NCI-H2107 treated with DMSO at 0.1 percent for 48 hours (cell line): ENCODE measurements at regions not wholly inside any gene's neighbourhood (a gene's known extent, or its start where the extent isn't known, plus 50 kb on each side); places are given as distances from the start of the nearest gene placed in this dataset.

Experiments
- DNase-seq: peaks from one replicate; lab custom pipeline; 2025; ENCODE audit not compliant: unreplicated experiment; lab: John Stamatoyannopoulos, UW

- DNase-seq: no peak
Measured at GRCh38 chr9:108136656-108137055, 647.1 kb upstream of the KLF4 start.

DNA sequence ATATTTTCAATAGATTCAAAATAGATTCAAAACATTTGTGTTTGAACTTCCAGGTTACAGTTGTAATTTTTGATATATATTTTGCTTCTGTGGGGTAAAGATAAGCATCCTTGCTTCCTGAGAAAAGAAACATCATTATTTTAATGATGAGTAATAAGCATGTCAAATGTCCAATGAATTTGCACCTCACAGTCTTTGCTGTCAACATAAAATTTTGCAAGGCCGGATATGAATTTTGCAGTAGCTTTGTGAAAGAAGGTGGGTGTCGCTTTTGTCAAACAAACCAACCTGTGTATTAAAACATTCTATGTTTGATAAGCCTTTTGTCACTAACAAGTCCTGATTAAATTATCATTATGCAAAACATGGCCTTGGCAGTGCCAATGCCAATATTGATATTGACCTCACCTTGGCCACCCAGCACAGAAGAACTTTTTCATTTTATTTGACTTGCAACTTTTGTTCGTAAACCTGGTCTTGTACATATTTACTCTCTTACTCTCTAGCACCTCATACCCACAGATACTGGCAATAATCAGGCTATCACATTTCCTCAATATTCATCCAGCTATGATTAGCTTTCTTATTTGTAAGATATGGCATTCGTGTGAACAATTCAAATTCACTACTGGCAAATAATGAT is 645.0 kb upstream of the KLF4 start:
- no peak for DNase-seq

DNA sequence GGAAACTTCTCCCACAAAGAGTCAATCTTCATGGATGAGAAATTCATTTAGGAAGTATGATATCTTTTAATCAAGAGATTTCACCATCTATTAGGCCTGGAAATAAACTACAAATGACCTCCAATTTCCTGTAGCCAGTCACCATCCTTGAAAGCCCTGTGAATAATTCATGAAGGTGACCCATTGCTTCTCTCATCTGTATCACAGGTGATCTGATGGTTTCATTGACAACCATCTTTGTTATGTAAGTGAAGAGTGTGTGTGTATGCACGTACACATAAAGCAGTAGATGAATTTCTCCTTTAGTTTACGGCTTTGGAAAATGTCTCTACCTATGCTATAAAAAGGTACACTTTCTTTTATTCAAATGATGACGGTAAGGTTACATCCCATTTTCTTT is 644.1 kb upstream of the KLF4 start:
- no peak for DNase-seq

DNA sequence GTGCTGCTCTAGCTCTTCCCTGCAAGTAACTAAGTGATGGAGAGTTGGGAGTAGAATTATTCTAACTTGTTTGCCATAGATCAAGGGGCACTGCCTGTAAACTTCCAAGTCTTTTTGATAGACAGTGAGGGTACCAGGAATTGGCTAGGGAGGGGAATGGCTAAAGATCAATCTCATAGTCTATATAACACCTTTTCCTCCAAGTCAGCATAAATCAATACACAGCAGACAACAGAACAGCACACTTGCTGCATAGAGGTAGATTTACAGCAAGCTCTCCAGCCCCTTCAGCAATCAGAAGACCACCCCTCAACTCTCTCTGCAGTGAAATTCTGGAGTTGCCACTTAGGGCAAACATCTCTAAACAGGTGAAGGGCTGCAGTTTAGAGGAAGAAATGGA is 643.5 kb upstream of the KLF4 start:
- no peak for DNase-seq

DNA sequence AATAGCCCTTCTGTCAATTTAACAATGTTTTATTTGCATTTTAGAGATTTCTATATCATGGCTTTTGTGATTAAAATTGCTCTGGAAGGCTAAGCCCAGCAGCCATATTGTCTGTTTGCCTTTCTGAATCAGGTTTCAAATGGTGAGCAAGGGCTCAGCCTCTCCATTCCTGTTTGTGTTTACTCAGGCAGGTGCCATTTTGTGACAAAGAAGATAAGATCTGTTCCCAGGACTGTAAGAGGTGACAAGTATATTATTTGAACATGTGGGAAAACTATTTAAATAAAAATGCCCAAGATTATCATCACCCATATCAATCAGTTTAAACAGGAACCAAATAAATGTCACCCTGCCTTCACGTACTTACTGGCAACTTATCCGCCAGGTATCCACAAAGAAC is 641.3 kb upstream of the KLF4 start:
- no peak for DNase-seq

GRCh38 chr9:108125625-108126024 is 636.1 kb upstream of the KLF4 start:
- DNase-seq: no peak

GRCh38 chr9:108119530-108120113 is 630.1 kb upstream of the KLF4 start:
- DNase-seq: no peak

DNA sequence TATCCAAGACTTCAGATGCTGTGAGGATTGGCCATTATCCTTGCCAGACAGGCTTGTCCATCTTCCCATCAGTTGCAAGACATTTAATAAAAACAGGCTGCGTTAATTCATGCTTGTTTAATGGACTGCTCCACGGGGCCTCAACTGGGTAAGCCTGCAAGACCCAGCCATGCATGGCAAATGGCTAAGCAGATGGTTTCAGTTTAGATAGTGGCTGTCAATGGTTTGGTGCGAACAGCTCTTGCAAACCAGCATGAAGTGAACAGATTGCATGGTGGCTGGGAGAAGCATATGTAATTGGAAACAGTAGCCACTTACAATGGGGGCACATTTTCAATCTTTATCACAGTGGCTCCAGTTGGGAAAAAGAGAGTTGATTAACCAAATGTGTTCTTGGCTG is 628.2 kb upstream of the KLF4 start:
- DNase-seq: no peak

DNA sequence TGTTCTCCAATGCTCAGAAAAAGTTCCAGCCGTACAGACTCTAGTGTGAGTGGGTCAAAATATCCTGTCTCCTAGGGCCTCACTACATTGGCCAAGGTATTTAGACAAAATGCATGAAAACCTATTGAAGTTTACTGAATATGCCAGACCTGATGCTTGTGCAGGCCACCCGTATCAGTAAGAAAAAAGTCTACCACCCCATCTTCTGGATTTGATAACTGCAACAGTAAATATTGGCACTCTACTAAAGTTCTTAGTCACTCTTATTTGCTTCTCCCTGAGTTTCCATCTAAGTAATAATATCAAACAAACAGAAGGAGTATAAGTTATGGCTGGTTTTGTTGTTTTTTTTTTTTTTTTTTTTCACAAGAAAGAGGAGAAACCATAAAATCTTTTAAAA is 627.7 kb upstream of the KLF4 start:
- no peak for DNase-seq

DNA sequence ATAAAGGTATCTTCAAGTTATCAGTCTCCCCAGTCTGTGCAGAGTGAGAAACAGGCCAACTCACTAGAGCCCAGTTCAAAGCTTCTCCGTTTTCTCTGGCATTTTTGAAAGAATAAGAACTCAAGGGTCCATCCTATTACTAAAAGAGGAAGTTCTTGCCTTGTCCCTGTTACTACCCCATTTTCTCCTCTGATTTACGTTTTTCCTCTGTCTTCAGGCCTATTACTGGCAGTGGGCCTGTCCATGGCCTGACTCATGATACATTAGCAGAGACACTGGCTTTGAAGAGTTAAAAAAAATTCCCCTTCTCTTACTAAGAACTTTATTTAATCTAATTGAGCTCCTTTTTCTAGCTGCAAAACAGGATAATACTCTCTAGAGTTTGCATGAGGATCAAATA is 624.0 kb upstream of the KLF4 start:
- no peak for DNase-seq

DNA sequence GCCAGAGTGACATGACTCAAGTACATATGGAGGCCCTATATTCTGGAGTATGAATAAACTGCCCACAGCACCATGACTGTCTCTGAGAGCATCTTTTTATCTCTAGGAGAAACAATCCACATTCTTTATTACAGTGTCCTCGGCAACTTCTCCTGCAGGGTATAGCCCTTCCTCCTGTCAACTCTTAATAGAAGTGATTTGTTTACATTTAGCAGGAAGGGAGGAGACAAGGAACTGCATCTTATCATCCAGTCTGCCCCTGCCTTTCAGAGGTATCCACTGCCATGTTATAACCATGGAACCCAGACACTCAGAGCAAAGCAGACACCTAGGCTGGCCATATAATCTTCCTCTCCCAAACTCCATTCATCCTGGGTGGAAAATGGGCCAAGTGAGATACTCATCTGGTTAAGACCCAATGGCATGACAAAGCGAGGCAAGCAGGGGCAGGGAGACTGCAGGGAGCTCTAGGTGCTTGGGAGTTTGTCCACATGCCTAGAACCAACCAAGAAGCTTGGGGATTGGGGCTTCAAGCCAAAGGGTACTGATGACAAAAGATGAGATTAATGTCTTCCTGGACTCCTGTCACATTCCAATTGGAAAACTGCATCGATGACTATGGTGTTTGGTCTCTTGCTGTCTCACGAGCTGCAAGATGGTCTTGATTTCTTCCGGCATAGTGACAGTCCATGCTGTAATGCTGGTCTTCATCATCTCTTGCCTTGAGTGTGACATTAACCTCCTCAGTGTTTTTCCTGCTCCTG is 620.5 kb upstream of the KLF4 start:
- DNase-seq: no peak

DNA sequence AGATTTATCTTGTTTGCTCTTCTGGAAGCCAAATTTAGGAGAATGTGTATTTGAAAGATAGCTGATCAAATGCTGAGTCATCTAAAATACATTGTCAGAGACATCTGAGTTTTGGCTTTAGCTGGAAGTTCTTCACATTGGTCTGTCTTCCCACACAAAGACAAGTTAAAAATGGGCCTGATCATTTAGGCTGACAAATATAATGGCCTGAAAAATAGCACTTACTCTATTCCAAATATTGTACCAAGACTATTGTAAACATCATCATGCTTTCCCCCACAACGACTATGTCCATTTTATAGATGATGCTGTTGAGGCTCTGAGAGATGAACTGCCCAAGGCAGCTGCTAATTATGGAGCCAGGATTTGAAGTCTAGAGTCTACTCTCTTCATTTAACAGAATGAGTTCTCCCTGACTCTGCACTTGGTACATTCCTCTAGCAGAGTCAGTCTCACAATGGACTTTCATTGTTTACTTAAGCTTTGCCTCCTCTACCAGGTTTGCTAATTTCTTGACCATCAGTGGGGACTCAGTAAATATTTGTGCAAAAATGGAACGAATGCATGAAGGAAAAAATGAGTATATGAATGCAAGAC is 619.4 kb upstream of the KLF4 start:
- DNase-seq: no peak

DNA sequence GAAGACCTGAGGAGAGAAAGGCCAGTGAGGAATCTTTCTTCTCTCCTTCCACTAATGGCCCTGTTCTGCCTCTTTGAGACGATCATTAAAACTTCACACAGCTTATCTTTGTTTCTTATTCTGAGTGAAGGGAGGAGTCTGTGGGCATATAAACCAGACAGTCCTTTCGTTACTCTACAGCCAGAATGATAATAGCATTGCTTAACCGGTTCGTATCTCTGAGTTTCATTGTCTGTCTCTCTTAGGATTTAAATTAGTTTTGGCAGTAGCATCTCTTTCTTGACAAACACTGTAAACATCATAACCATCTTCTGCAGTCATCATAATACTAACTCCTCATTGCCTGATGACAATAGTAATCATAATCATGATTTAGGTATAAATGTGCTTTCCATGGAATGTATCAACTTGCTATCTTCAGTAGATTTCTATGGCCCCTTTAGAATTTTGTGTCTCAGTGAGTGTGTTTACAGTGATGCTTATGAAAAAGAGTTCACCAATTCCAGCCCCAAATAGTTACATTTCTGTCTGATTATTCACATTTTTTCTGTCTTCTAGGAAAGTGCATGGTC is 618.8 kb upstream of the KLF4 start:
- no peak for DNase-seq

GRCh38 chr9:108105885-108106284 is 616.3 kb upstream of the KLF4 start:
- no peak for DNase-seq

- no peak for DNase-seq
Measured at GRCh38 chr9:108104991-108105390, 615.4 kb upstream of the KLF4 start.

DNA sequence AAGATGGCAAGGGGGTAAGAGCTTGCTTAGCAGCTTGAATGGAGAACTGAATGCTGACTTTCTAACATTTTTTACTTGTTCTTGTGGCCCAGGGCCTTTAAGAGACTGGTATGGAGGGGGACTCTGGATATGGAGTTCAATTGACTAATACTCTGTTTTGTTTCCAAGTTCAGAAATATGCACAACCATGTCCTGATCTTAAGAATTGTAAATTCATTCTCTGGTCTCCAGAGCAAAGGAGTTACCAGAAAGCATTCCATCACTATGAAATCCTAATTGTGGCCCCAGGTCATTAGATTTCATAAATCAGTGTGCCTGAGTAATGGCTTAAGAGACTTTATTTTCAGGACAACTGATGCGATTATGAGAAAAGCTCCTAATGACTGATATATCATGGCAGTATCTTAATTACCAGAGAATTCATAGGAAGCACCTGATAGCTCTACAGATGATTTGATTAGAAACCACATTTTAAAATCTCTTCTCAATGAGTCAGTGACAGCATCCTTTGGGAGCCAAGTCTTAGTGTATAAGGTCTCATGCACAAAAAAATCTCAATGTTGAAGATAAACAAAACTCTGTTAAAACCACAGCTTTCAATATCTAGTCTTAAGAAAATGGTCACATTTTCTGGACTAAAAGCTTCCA is 613.6 kb upstream of the KLF4 start:
- DNase-seq: no peak

GRCh38 chr9:108101410-108101809 is 611.8 kb upstream of the KLF4 start:
- DNase-seq: no peak

- DNase-seq: no peak
Measured at GRCh38 chr9:108100571-108100970, 611.0 kb upstream of the KLF4 start.

- DNase-seq: no peak
Measured at GRCh38 chr9:108099854-108100253, 610.3 kb upstream of the KLF4 start.

DNA sequence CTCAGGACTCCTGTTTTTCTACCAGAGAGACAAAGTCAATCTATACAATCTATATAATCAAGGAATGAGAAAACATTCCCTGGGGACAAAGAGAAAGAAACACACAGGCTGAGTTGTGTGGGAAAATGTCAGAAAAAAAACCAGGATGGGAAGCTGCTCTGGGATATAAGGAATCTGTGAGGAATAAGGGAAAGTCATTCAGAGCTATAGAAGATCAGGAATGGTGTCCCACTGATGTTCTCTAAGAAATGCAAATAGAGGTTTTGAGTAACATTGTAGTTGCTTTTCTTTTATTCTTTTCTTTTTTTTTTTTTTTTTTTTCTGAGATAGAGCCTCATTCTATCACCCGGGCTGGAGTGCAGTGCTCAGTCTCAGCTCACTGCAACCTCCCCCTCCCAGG is 605.9 kb upstream of the KLF4 start:
- DNase-seq: no peak

- DNase-seq: no peak
Measured at GRCh38 chr9:108094676-108094993, 605.1 kb upstream of the KLF4 start.
